GM19025 (cell line): ENCODE measurements at regions not wholly inside any gene's neighbourhood (a gene's known extent, or its start where the extent isn't known, plus 50 kb on each side); places are given as distances from the start of the nearest gene placed in this dataset.
"Not testable (repeated sequence)": the region's sequence is repeated elsewhere in the genome, so short reads cannot be mapped to it uniquely, and the experiment has no call there.

ENCODE experiments used
- ATAC-seq: cut with Tn5 transposase; IDR thresholded peaks from one replicate; pipeline ENCODE4 v1.9.1; 2021; ENCODE audit warnings: mild to moderate bottlenecking, low read depth, moderate library complexity; ENCODE audit not compliant: unreplicated experiment

DNA sequence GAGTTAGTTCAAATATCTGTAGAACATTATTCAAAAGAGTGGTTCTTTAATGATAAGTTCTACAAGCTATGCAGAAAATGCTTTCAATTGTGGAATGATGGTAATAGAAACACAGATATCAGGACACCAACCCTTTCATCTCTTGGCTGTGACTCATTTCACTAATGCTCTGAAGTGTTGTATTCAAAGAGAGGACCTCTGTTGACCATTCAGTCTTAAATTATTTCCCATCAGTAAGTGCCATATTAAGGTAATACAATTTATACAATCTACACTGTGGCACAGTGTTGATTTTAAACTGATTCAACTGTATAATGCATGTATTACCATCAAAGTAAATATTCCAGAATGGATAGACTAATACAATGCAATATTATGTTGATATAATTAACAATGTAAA lies 289.0 kb upstream of the ADGRL3 start:
- ATAC-seq, result no peak

DNA sequence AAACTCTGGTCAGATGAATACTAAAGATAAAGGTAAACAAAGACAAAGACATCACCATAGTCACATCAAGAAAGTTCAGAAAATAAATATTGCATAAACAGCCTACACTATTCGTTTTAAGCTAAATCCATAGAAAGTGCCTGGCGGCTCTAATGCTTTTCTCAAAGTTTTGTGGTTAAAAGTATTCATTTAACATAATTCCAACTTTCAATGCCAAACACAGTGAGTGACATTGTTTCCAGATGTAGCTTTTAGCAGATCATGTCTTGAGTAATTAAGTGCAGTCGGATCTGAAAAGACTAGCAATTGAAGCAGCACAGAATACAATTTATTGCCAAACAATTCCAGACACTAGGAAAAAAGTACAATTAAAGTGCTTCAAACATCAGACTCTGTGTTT lies 287.1 kb upstream of the ADGRL3 start:
- ATAC-seq, result no peak

DNA sequence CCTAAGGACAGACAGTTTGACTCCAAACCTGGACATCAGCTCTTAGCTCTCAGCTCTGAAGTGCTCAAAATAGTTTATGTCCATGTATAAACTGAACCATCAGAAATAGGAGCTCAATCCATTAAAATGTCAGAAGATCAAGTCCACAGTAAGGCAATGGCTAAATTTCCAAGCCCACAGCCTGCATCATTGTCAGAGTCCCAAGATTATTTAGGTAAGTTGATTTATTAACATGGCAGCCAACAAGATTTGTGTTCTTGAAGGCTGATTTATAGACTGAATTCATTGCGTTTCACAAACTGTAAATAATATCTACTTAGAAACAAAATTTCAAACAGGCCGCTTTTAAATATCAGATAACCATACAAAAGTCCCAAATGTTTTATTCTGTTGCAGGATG lies 286.5 kb upstream of the ADGRL3 start:
- ATAC-seq, result no peak

DNA sequence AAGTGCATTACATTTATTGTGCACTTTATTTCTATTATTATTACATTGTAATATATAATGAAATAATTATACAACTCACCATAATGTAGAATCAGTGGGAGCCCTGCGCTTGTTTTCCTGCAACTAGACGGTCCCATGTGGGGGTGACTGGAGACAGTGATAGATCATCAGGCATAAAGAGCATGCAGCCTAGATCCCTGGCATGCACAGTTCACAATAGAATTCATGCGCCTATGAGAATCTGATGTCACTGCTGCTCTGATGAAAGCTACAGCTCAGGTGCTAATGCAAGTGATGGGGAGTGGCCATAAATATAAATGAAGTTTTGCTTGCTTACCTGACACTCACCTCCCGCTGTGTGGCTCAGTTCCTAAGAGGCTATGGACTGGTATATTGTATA lies 278.4 kb upstream of the ADGRL3 start:
- ATAC-seq, result not testable (repeated sequence)

DNA sequence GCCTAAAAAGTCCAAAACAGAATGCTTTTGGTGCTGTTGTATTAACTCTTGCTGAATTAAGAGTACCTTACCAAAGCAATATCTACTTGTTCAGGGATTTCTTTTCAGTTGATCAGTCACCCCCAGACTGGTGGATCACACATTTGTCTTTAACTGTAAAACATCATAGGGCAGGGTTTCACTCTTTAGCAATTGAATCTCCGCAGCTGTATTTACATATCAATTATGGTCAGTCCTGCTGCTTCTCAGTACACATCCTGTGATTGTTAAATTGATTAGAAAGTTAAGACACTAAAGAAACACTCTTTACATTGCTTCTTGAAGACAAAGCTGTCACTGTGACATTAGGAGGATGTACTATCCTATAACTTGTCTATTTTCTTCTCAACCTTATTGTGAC lies 277.1 kb upstream of the ADGRL3 start:
- no peak for ATAC-seq

DNA sequence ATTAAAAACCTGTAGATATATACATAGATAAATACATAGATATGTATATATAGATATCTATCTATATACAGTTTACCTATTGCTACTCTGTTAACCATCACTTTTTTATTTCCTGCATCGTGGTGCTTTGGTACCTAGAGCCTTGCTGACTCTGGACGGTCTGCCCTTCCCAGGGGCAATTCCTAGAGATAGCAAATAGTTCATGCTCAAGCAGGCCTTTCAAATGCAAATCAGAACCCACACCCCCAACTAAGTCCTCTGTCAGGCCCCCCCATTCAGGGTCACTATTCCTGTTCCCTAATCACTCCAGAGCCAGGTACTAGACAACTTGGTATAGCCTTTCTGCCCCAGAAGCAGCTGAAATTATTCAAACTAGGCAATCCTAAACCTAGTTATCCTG lies 273.5 kb upstream of the ADGRL3 start:
- no peak for ATAC-seq

DNA sequence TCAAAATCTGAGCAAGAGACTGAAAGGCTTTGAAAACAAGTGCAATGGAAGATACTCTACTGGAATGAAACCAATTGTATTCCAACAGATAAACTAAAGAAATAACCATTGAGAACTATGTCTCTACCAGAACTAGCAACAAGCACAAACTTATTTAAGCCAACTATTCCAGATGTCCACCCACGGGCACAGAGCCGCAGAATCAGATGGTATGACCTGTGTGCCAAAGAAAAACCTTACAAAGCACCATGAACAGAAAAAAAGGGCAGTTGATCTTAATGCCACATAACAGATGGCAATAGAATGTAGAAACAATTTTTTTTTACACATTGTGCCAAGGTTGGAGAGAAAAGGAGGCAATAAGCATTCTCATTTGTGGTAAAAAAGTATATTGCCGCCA lies 269.3 kb upstream of the ADGRL3 start:
- ATAC-seq, result no peak

DNA sequence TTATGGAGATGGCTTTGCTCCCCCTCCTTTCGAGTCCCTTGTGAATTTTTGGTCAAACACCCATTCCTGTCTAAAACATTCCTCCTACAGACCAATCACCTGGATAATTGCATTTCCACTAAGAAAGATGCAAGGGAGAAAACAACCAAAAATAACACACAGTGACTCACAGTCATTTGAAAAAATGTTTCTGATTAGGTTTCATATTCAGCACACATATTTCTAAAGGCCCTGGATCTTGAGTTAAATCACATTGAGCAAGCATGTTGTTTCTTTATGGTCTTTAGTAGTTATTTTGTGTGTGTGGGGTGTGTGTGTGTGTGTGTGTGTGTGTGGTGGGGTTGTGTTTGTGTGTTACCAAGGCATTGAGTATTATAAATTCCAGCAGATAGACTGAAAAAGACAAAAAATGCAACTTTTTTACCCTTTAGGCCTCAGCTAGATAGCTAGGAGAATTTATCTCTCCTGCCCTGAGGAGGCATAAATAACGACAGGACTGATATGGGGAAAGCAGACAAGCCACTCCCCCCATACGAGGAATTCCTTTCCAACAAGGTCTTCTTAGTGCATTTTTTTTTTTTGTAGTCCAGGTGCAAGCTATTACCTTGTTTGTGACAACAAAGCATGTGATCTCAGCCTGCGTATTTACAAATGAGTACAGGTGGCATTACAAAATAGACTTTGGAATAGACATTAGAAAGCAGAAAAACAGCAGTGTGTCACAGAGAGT lies 265.4 kb upstream of the ADGRL3 start:
- no peak for ATAC-seq

DNA sequence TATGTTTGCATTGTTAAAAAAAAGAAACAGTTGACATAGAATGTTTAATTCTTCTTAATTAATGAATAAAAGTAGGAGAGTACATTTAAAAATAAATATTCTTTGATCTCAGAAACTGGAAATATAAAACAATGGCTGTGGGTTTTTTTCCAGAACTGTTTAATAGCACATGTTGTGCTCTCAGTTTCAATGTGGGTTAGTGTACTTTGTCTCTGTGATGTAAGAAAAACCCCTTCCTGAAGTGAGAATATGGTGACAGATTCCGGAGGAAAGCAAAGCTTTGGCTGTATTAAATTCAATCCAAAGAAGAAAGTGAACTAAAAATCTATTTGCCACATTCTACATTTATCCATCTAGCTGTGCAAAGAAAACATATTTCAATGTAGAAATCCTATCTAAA lies 261.9 kb upstream of the ADGRL3 start:
- ATAC-seq, result no peak

DNA sequence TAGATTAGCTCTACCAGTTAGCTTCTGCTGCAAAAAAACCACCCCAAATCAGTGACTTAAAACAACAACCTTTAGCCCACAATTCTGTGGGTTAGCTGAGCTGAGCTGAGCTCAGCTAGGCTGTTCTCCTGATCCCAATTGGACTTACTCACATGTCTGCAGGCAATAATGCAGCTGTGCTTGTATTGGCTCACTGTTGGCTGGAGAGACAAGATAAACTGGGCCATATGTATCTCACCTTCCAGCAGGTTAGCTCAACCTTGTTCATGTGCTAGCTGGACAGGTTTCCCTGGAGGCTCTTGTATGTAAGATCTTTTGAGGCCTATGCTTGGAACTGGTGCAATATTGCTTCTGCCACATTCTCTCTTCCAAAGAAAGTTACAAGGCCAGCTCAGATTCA lies 261.5 kb upstream of the ADGRL3 start:
- ATAC-seq, result no peak

DNA sequence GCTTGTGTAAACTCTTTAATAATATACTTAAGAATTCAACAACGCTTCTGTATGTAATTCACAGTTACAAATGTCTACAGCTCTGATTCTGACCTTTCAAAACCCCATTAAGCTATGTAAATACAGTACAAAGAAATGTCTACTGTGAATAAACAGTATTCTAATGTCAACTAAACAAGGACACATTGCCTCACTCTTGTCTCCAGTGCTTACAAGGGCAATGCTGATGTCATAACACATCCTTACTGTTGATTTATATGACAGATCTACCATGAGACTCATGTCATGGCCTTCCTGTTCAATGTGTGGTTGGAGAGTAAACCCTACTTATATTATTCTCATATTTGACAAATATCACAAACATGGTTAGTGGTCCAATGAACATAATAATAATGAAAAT lies 256.1 kb upstream of the ADGRL3 start:
- ATAC-seq, result no peak

DNA sequence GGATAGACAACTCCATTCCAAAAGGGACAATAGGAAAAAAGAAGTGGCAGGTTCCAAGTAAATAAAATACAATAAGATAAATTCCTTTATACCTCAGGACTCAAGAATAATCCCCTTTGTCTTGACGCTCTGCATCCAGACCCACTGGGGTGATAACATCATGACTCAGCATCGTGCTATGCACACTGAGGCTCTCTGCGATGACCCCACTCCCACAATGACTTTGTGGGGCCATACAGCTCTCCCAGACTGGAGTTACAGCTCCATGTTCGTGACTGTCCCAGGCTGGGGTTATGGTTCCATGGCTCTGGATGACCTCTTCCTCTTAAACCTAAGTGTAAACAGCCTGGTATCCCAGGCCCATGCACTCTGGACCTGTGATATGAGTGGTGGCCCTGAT lies 254.5 kb upstream of the ADGRL3 start:
- ATAC-seq, result no peak

DNA sequence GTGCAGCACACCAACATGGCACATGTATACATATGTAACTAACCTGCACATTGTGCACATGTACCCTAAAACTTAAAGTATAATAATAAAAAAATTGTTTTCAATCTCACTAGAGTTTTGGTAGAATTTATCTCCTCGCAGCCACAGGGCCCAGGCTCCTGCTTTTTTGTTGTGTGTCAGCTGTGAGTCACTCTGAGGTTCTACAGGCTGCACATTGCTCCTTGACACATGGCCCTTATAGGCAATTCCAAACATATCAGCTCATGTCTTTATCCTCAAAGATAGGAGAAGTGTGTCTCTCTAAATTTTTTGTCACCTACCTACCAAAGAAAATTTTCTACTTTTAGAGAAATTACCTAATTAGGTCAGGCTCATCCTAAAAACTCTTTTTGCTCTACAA lies 252.1 kb upstream of the ADGRL3 start:
- no peak for ATAC-seq

DNA sequence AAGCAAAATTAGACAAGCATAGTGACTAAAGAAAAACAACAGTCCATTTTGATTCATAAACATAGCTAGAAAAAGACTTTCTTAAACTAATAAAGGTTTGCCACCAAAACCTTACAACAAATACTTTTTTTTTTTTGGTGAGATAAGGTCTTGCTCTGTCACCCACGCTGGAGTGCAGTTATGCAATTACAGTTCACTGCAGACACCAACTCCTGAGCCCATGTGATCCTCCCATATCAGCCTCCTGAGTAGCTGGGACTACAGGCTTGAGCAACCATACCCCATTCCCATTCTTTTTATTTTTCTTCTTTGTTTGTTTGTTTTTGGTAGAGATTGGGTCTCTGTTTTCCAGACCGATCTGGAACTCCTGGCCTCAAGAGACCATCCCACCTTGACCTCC lies 247.2 kb upstream of the ADGRL3 start:
- no peak for ATAC-seq

DNA sequence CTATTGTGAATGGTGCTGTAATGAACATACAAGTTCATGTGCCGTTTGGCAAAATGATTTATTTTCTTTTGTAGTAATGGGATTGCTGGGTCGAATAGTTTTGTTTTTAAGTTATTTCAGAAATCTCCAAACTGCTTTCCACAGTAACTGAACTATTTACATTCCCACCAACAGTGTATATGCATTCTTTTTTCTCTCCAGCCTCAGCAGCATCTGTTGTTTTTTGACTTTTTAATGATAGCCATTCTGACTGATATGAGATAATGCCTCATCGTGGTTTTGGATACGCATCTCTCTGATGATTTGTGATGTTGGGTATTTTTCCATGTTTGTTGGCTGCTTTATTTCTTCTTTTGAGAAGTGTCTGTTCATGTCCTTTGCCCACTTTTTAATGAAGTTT lies 246.3 kb upstream of the ADGRL3 start:
- no peak for ATAC-seq

DNA sequence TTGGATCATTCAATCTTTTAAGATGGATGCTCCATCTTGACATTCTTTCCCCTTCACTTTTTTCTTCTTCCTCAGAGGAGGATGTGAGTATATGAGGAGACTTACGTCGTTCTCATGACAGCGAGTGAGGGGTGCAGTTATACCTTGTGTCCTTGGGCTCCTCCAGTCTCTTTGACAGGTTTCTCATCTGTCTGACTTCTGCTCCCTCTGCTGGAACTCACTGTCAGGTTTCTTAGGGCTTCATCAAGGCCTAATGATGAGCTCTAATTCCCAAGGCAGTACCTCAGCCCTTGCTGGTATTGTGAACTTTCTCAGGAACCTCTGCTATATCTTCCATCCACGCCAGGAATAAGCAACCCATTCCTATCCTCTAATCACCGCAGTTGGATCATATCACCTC lies 237.8 kb upstream of the ADGRL3 start:
- ATAC-seq, result no peak

DNA sequence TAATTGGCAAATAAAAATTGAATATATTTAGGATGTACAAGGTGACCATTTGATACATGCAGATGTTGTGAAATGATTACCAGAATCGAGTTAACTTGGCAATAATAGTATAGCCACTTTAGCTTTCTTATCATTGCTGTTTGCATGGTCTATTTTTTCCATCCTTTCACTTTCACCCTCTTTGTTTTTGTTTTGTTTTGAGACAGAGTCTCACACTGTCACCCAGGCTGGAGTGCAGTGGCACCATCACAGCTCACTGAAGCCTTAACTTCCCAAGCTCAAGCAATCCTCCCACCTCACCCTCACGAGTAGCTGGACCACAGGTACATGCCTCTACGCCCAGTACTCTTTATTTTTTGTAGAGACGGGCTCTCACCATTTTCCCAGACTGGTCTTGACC lies 218.6 kb upstream of the ADGRL3 start:
- no peak for ATAC-seq

DNA sequence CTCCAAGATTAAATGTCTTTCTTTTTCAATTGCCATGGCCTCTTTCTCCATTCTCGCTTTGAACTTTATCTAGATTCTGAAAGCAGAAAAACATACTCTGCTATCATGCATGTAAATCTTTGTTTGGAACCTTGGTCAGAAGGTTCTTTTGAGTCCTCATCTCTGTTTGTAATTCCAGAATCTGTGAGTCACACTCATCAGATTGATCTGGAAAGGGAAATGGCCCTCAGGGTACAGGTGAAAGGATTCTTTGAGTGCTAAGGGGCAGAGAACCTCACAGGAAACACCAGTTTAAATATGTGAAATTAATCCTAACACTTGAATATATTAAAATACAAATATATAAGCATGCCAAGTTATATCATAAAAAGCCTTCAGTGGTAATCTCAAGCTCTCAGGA lies 211.0 kb upstream of the ADGRL3 start:
- no peak for ATAC-seq

DNA sequence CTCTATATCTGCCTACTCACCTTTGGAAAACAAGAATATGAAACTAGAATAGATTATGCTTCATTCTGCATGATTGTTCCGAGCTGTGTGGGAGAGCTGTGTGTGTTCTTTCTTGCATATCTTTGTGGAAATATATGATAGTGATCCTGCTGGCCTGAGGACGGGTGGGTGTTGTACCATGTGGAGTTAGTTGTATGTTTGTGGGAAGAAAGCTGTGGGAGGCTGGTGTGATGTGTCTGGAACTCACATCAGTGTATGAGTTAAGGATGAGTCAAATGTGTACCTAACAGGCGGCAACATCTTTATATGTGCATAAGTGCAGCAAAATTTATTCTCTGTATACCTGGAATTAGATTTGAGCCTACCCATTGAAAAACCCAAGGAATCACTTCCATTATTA lies 208.1 kb upstream of the ADGRL3 start:
- ATAC-seq, result no peak

DNA sequence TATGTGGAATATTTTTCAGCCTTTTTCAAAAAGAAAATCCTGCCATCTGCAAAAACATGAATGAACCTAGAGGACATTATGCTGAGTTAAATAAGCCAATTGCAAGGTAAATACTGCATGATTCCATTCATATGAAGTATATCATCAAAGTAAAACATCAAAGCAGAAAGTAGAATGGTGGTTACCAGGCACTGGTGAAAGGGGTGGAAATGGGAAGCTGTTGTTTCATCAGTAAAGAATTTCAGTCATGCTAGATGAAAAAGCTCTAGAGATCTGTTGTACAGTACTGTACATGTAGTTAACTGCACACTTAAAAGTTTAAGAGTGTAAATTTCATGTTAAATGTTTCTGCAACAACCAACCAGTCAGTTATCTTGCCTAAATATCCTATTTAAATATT lies 196.8 kb upstream of the ADGRL3 start:
- ATAC-seq, result no peak

DNA sequence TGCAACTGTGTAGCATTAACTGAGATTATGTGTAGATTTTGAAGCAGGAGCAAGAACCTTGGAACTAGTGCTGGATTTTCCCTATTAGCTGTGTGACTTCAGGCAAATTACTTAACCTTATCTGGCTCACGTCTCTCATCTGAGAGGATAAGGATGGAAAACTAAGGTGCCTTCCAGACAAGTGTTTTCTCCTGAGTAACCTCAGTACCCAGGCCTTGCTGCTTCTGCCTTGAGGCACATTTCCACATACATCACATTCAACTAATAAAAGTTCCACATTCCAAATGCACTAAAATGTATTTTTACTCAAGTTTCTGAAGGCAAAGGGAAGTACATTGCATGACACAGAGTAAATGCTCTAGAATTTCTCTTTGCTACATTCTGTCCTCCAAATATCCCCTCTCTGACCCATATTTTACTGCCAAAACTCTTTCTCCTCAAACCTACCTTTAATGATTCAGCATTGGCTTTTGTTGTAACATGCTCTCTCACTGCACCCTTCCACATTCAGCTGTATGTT lies 195.4 kb upstream of the ADGRL3 start:
- no peak for ATAC-seq

DNA sequence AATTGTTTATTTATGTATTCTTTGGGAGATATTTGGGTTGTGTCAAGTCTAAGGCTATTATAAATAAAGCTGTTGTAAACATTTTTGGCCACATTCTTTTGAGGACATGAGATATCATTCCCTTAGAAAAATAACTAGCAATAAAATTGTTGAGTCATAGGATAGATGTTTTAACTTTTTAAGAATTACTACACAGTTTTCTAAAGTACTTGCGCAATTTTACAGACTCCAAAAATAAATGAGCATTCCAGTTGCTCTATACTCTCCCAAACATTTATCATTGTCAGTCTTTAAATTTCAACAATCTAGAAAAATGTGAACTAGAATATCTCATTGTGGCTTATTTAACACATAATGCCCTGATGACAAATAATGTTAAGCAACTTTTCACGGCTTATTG lies 189.1 kb upstream of the ADGRL3 start:
- ATAC-seq, result no peak

DNA sequence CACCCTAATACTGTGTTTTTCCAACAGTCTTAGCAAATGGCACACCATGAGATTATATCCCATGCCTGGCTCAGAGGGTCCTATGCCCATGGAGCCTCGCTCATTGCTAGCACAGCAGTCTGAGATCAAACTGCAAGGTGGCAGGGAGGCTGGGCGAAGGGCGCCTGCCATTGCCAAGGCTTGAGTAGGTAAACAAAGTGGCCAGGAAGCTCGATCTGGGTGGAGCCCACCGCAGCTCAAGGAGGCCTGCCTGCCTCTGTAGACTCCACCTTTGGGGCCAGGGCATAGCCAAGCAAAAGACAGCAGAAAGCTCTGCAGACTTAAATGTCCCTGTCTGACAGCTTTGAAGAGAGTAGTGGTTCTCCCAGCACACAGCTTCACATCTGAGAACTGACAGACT lies 188.2 kb upstream of the ADGRL3 start:
- ATAC-seq, result not testable (repeated sequence)
